Activated T-cell treated with anti-CD3 and anti-CD28 coated beads for 4 hours (primary cell): ENCODE measurements at regions not wholly inside any gene's neighbourhood (a gene's known extent, or its start where the extent isn't known, plus 50 kb on each side); places are given as distances from the start of the nearest gene placed in this dataset.

Experiments used
- DNase-seq: peaks from one replicate; pipeline ENCODE4 v3.0.0-alpha.2; 2020

- DNase-seq = no peak
Observed at GRCh38 chr4:123853651-123854050, 457.1 kb downstream of the SPRY1 start.

GRCh38 chr4:123856689-123857545 is 460.3 kb downstream of the SPRY1 start:
- DNase-seq = no peak

GRCh38 chr4:123858465-123858864 is 461.9 kb downstream of the SPRY1 start:
- no peak for DNase-seq

GRCh38 chr4:123862812-123863211 is 466.2 kb downstream of the SPRY1 start:
- no peak for DNase-seq

GRCh38 chr4:123866796-123867195 is 470.2 kb downstream of the SPRY1 start:
- DNase-seq = no peak

GRCh38 chr4:123867910-123868587 is 471.5 kb downstream of the SPRY1 start:
- no peak for DNase-seq

GRCh38 chr4:123869286-123870215 is 473.0 kb downstream of the SPRY1 start:
- no peak for DNase-seq

GRCh38 chr4:123870216-123870876 is 473.8 kb downstream of the SPRY1 start:
- no peak for DNase-seq

GRCh38 chr4:123871341-123871740 is 474.7 kb downstream of the SPRY1 start:
- DNase-seq = no peak

- no peak for DNase-seq
Observed at GRCh38 chr4:123874063-123874462, 477.5 kb downstream of the SPRY1 start.

GRCh38 chr4:123876143-123876542 is 479.5 kb downstream of the SPRY1 start:
- no peak for DNase-seq

GRCh38 chr4:123876671-123877101 is 480.1 kb downstream of the SPRY1 start:
- DNase-seq = no peak

GRCh38 chr4:123877551-123877950 is 481.0 kb downstream of the SPRY1 start:
- no peak for DNase-seq

- no peak for DNase-seq
Observed at GRCh38 chr4:123878976-123879375, 482.4 kb downstream of the SPRY1 start.

- no peak for DNase-seq
Observed at GRCh38 chr4:123880631-123881030, 484.0 kb downstream of the SPRY1 start.

GRCh38 chr4:123884922-123885321 is 488.3 kb downstream of the SPRY1 start:
- no peak for DNase-seq

GRCh38 chr4:123889507-123889906 is 492.9 kb downstream of the SPRY1 start:
- no peak for DNase-seq

- no peak for DNase-seq
Observed at GRCh38 chr4:123890889-123891288, 494.3 kb downstream of the SPRY1 start.

GRCh38 chr4:123891881-123892280 is 495.3 kb downstream of the SPRY1 start:
- no peak for DNase-seq

- no peak for DNase-seq
Observed at GRCh38 chr4:123892368-123892976, 495.9 kb downstream of the SPRY1 start.

GRCh38 chr4:123893011-123893981 is 496.7 kb downstream of the SPRY1 start:
- DNase-seq = no peak
